SK-N-SH treated with all-trans-retinoic acid at 6 μM for 48 hours (cell line): ENCODE measurements at regions not wholly inside any gene's neighbourhood (a gene's known extent, or its start where the extent isn't known, plus 50 kb on each side); places are given as distances from the start of the nearest gene placed in this dataset.
"Not testable (repeated sequence)": the region's sequence is repeated elsewhere in the genome, so short reads cannot be mapped to it uniquely, and the experiment has no call there.

Source experiments
- ARNTL ChIP-seq: fragments of 450-650 bp; formaldehyde crosslinking; IDR thresholded peaks from 2 replicates; pipeline ENCODE4 v1.5.0; 2020; ENCODE audit warnings: low read depth, mild to moderate bottlenecking, moderate library complexity, borderline replicate concordance
- BACH2 ChIP-seq: fragments of 250-450 bp; sonication (Bioruptor Pico); IDR thresholded peaks from 2 replicates; pipeline ENCODE4 v1.9.0; 2021; ENCODE audit warnings: mild to moderate bottlenecking, borderline replicate concordance
- CREB5 ChIP-seq: fragments of 250-450 bp; sonication (Bioruptor Pico); IDR thresholded peaks from 2 replicates; pipeline ENCODE4 v1.5.1; 2020; ENCODE audit warnings: low read depth, mild to moderate bottlenecking, moderate library complexity
- CSDC2 ChIP-seq: fragments of 250-450 bp; sonication (Bioruptor Pico); IDR thresholded peaks from 2 replicates; pipeline ENCODE4 v1.5.0; 2020; ENCODE audit warnings: mild to moderate bottlenecking, moderate library complexity
- ESRRG ChIP-seq: fragments of 250-450 bp; sonication (Bioruptor Pico); IDR thresholded peaks from 2 replicates; pipeline ENCODE4 v1.6.1; 2021; ENCODE audit warnings: mild to moderate bottlenecking
- OSR1 ChIP-seq: fragments of 250-450 bp; sonication (Bioruptor Pico); IDR thresholded peaks from 2 replicates; pipeline ENCODE4 v1.8.0; 2022; ENCODE audit warnings: moderate library complexity, mild to moderate bottlenecking, inconsistent platforms
- PPARA ChIP-seq: fragments of 250-450 bp; sonication (Bioruptor Pico); IDR thresholded peaks from 2 replicates; pipeline ENCODE4 v1.5.0; 2020; ENCODE audit warnings: mild to moderate bottlenecking, borderline replicate concordance
- RARB ChIP-seq: fragments of 250-450 bp; sonication (Bioruptor Pico); IDR thresholded peaks from 2 replicates; pipeline ENCODE4 v1.8.0; 2021; ENCODE audit warnings: mild to moderate bottlenecking, moderate library complexity
- SNAI2 ChIP-seq: fragments of 250-450 bp; sonication (Bioruptor Pico); IDR thresholded peaks from 2 replicates; pipeline ENCODE4 v1.5.0; 2020; ENCODE audit warnings: mild to moderate bottlenecking, moderate library complexity
- TCF4 ChIP-seq: fragments of 250-450 bp; sonication (Bioruptor Pico); IDR thresholded peaks from 2 replicates; pipeline ENCODE4 v1.8.0; 2021; ENCODE audit warnings: mild to moderate bottlenecking, moderate library complexity, borderline replicate concordance
- TOX ChIP-seq: fragments of 250-450 bp; sonication (Bioruptor Pico); IDR thresholded peaks from 2 replicates; pipeline ENCODE4 v1.8.0; 2021; ENCODE audit warnings: mild to moderate bottlenecking, moderate library complexity, borderline replicate concordance
- ZC3H10 ChIP-seq: fragments of 250-450 bp; sonication (Bioruptor Pico); IDR thresholded peaks from 2 replicates; pipeline ENCODE4 v1.5.1; 2021; ENCODE audit warnings: mild to moderate bottlenecking, moderate library complexity
- ZNF565 ChIP-seq: fragments of 450-650 bp; formaldehyde crosslinking; conservative IDR thresholded peaks from 2 replicates; pipeline ENCODE4 v1.5.0; 2020; ENCODE audit warnings: low read depth, mild to moderate bottlenecking, moderate library complexity
- ZNF70 ChIP-seq: fragments of 450-650 bp; formaldehyde crosslinking; IDR thresholded peaks from 2 replicates; pipeline ENCODE4 v1.5.0; 2020; ENCODE audit warnings: mild to moderate bottlenecking, moderate library complexity

- not testable (repeated sequence) for TF ChIP-seq BACH2 (CRISPR knock-in tag); SNAI2 (CRISPR knock-in tag); OSR1 (CRISPR knock-in tag); TCF4 (CRISPR knock-in tag); TOX (CRISPR knock-in tag); ZNF565 (CRISPR knock-in tag); CSDC2 (CRISPR knock-in tag); PPARA (CRISPR knock-in tag); ARNTL (CRISPR knock-in tag); RARB; CREB5; ZNF70 (CRISPR knock-in tag); ESRRG (CRISPR knock-in tag); ZC3H10 (CRISPR knock-in tag)
Observed at GRCh38 chr5:119769695-119770693, 140.6 kb downstream of the FAM170A start.
